GM12878 (cell line): ENCODE measurements at regions not wholly inside any gene's neighbourhood (a gene's known extent, or its start where the extent isn't known, plus 50 kb on each side); places are given as distances from the start of the nearest gene placed in this dataset.

Experiments used
- ATAC-seq: fragments of 200-7000 bp; cut with Tn5 transposase; 3 replicates; pipeline ENCODE4 v1.9.1; 2020; ENCODE audit warnings: mild to moderate bottlenecking, moderate library complexity
- BruUV-seq: library from RNA; stranded (reverse); fragments of 400-500 nt; replicated peaks from 2 replicates; lab custom pipeline; 2021; lab: Mats Ljungman, UMichigan
- CTCF ChIA-PET: fragments of 300-600 bp; sonication (Branson Sonifier 250); formaldehyde crosslinking; extraction: SDS; loops from one replicate; lab custom pipeline; 2021; ENCODE audit warnings: inconsistent platforms; lab: Yijun Ruan, JAX
- POLR2A ChIA-PET: fragments of 350-600 bp; formaldehyde crosslinking; extraction: SDS; loops from one replicate; lab custom pipeline; 2021; ENCODE audit warnings: inconsistent platforms; lab: Charles Lee
- RAD21 ChIA-PET: fragments of 300-600 bp; sonication (Branson Sonifier 250); formaldehyde crosslinking; loops from one replicate; lab custom pipeline; 2023; ENCODE audit warnings: antibody characterized with exemption; ENCODE audit not compliant: unreplicated experiment; lab: Charles Lee
- SMC1A ChIA-PET: fragments of 300-600 bp; sonication (Branson Sonifier 250); formaldehyde crosslinking; loops from one replicate; lab custom pipeline; 2023; ENCODE audit not compliant: unreplicated experiment, uncharacterized antibody; lab: Charles Lee
- DNase-seq: peaks from one replicate; pipeline ENCODE4 v3.0.0-alpha.2; 2011; ENCODE audit warnings: low read depth, low spot score
- FAIRE-seq: peaks from 3 replicates; lab custom pipeline; 2011; peaks lifted over from hg19 to GRCh38; lab: Jason Lieb, UNC
- H2AFZ ChIP-seq: 2 replicates; pipeline ENCODE4 v1.6.0; 2011; ENCODE audit warnings: low read depth, low read length, control low read depth; ENCODE audit not compliant: control insufficient read depth
- H3K27ac ChIP-seq: 2 replicates; pipeline ENCODE4 v1.5.1; 2011; ENCODE audit warnings: control low read depth; ENCODE audit not compliant: control insufficient read depth, insufficient read depth
- H3K27me3 ChIP-seq, 2 experiments: replicated peaks in 1 of 2; 2 replicates each; pipeline versions ENCODE4 v1.6.0 to v1.6.1; 2011; ENCODE audit warnings: low read length in 1 of 2; ENCODE audit not compliant: control insufficient read depth in 2 of 2, insufficient read depth in 2 of 2
- H3K36me3 ChIP-seq, 2 experiments: 2 replicates each; pipeline ENCODE4 v1.5.1; 2011; ENCODE audit warnings: low read length in 1 of 2; ENCODE audit not compliant: control insufficient read depth in 2 of 2, insufficient read depth in 2 of 2
- H3K4me1 ChIP-seq: 2 replicates; pipeline ENCODE4 v1.6.1; 2011; ENCODE audit warnings: mild to moderate bottlenecking, low read length, moderate library complexity, mixed read lengths; ENCODE audit not compliant: control insufficient read depth, insufficient read depth
- H3K4me2 ChIP-seq: 2 replicates; pipeline ENCODE4 v1.6.0; 2011; ENCODE audit warnings: control low read depth; ENCODE audit not compliant: control insufficient read depth, insufficient read depth
- H3K4me3 ChIP-seq: fragments of 200-600 bp; sonication (generic); 2 replicates; pipeline ENCODE4 v1.5.1; 2016
- H3K79me2 ChIP-seq: 2 replicates; pipeline ENCODE4 v1.6.0; 2011; ENCODE audit warnings: low read length; ENCODE audit not compliant: control insufficient read depth, insufficient read depth
- H3K9ac ChIP-seq: 2 replicates; pipeline ENCODE4 v1.8.0; 2011; ENCODE audit warnings: low read length, control low read depth, mixed read lengths; ENCODE audit not compliant: control insufficient read depth, insufficient read depth
- H3K9me3 ChIP-seq: replicated peaks from 3 replicates; pipeline ENCODE4 v1.5.1; 2011; ENCODE audit warnings: mild to moderate bottlenecking, low read length; ENCODE audit not compliant: control insufficient read depth, insufficient read depth
- H4K20me1 ChIP-seq: 2 replicates; pipeline ENCODE4 v1.6.0; 2011; ENCODE audit not compliant: control insufficient read depth, insufficient read depth
- ATF2 ChIP-seq: IDR thresholded peaks from 2 replicates; pipeline ENCODE4 v1.6.1; 2012; ENCODE audit warnings: low read length, inconsistent platforms
- PBX3 ChIP-seq: IDR thresholded peaks from 2 replicates; pipeline ENCODE4 v1.6.1; 2011; ENCODE audit warnings: mild to moderate bottlenecking, low read depth, low read length, moderate library complexity; ENCODE audit not compliant: insufficient replicate concordance
- SKIL ChIP-seq: fragments of 450-650 bp; IDR thresholded peaks from 2 replicates; pipeline ENCODE4 v1.6.1; 2017; ENCODE audit warnings: mild to moderate bottlenecking, low read depth, inconsistent platforms; ENCODE audit not compliant: poor library complexity, severe bottlenecking
- SMAD1 ChIP-seq: fragments of 450-650 bp; IDR thresholded peaks from 2 replicates; pipeline ENCODE4 v1.6.1; 2018; ENCODE audit warnings: mild to moderate bottlenecking, low read depth; ENCODE audit not compliant: partially characterized antibody
- TCF12 ChIP-seq: IDR thresholded peaks from 2 replicates; pipeline ENCODE4 v1.6.1; 2011; ENCODE audit warnings: low read depth, mild to moderate bottlenecking, low read length
- WGBS: methylation state at CpG from one replicate; pipeline ENCODE4 v1.1.6; 2016; ENCODE audit warnings: low lambda C conversion rate; ENCODE audit not compliant: insufficient replicate concordance, insufficient coverage; ENCODE audit errors: missing lambda C conversion rate; 5-methylcytosine and 5-hydroxymethylcytosine counted together
- in situ Hi-C: fragments of 300-500 bp; cut with MboI; formaldehyde crosslinking; loops from 9 replicates; pipeline ENCODE4 v1.14.3; 2018; ENCODE audit warnings: mixed read lengths
- intact Hi-C: fragments of 100-400 bp; cut with micrococcal nuclease; formaldehyde crosslinking; loops from one replicate; pipeline ENCODE4 v1.14.2; 2022; ENCODE audit not compliant: unreplicated experiment

- no peak overlapping the region for H3K4me3 ChIP-seq
- no peaks in the 10 kb centered on the region for H3K36me3 ChIP-seq
- WGBS, result 15% methylated on average over 1 of the region's 1 CpG
- in situ Hi-C loops, result no loop called here
- no peak overlapping the region for H3K9ac ChIP-seq
- CTCF ChIA-PET, result interaction anchor here (0.9 kb wide), 1 partner anchor 31 kb away, joined by 3 read pairs; no protein-coding TSS in a partner anchor
- no peaks in the 10 kb centered on the region for H3K27me3 ChIP-seq
- no peaks in the 10 kb centered on the region for H3K9me3 ChIP-seq
- TF ChIP-seq PBX3 (no peak), TCF12 (no peak), ATF2 (no peak), SMAD1 (no peak), SKIL (no peak)
- SMC1A ChIA-PET, result no interaction called here
- no peaks in the 10 kb centered on the region for H4K20me1 ChIP-seq
- no peaks in the 10 kb centered on the region for H3K4me1 ChIP-seq
- H3K27ac ChIP-seq, result no peak overlapping the region
- BruUV-seq, result no TSS peak
- POLR2A ChIA-PET, result no interaction called here
- intact Hi-C loops, result no loop called here
- no peak overlapping the region for H2AFZ ChIP-seq
- FAIRE-seq (no peak), ATAC-seq (no peak), DNase-seq (no peak)
- RAD21 ChIA-PET, result no interaction called here
- H3K79me2 ChIP-seq, result no peaks in the 10 kb centered on the region
- H3K4me2 ChIP-seq, result no peak overlapping the region
Measured at GRCh38 chr10:83617172-83617571, 522.1 kb upstream of the GHITM start.
